IMR-90 (cell line): ENCODE measurements at regions not wholly inside any gene's neighbourhood (a gene's known extent, or its start where the extent isn't known, plus 50 kb on each side); places are given as distances from the start of the nearest gene placed in this dataset.

ENCODE experiments used
- ATAC-seq: fragments of 200-7000 bp; cut with Tn5 transposase; 2 replicates; pipeline ENCODE4 v1.9.1; 2020; ENCODE audit warnings: low read depth, mild to moderate bottlenecking, moderate library complexity
- BruUV-seq: library from RNA; stranded (reverse); fragments of 400-500 nt; replicated peaks from 2 replicates; lab custom pipeline; 2021; lab: Mats Ljungman, UMichigan
- CTCF ChIA-PET: fragments of 300-600 bp; formaldehyde crosslinking; extraction: SDS; loops from one replicate; lab custom pipeline; 2021; ENCODE audit warnings: antibody characterized with exemption; lab: Yijun Ruan, JAX
- POLR2A ChIA-PET: fragments of 300-600 bp; sonication (Branson Sonifier 250); formaldehyde crosslinking; loops from one replicate; lab custom pipeline; 2022; ENCODE audit warnings: antibody characterized with exemption; ENCODE audit not compliant: unreplicated experiment; lab: Charles Lee
- DNase-seq: peaks from one replicate; pipeline ENCODE4 v3.0.0; 2013
- H2AFZ ChIP-seq: replicated peaks from 2 replicates; pipeline ENCODE3; 2013; ENCODE audit warnings: low read length, mild to moderate bottlenecking; ENCODE audit not compliant: poor library complexity
- H2AK5ac ChIP-seq: 2 replicates; pipeline ENCODE4 v1.6.1; 2013; ENCODE audit warnings: low read depth, low read length, inconsistent platforms
- H2AK9ac ChIP-seq: replicated peaks from 2 replicates; pipeline ENCODE3; 2013; ENCODE audit warnings: mild to moderate bottlenecking, low read depth, low read length, moderate library complexity; ENCODE audit not compliant: poor library complexity
- H2BK120ac ChIP-seq: 2 replicates; pipeline ENCODE4 v1.6.1; 2013; ENCODE audit warnings: low read depth, low read length, inconsistent platforms
- H2BK15ac ChIP-seq: 3 replicates; pipeline ENCODE4 v1.6.1; 2013; ENCODE audit warnings: low read depth, low read length, inconsistent platforms
- H2BK20ac ChIP-seq: 2 replicates; pipeline ENCODE4 v1.6.1; 2013; ENCODE audit warnings: low read depth, mild to moderate bottlenecking, inconsistent platforms, low read length, moderate library complexity
- H2BK5ac ChIP-seq: 2 replicates; pipeline ENCODE4 v1.6.1; 2013; ENCODE audit warnings: mild to moderate bottlenecking, low read depth, low read length, inconsistent platforms; ENCODE audit not compliant: poor library complexity, severe bottlenecking
- H3K14ac ChIP-seq: replicated peaks from 2 replicates; pipeline ENCODE4 v1.6.1; 2013; ENCODE audit warnings: low read depth, low read length, inconsistent platforms
- H3K18ac ChIP-seq: 2 replicates; pipeline ENCODE4 v1.6.1; 2013; ENCODE audit warnings: low read depth, low read length, control low read depth
- H3K23ac ChIP-seq: 2 replicates; pipeline ENCODE4 v1.6.1; 2013; ENCODE audit warnings: low read depth, low read length, inconsistent platforms
- H3K27ac ChIP-seq: 2 replicates; pipeline ENCODE4 v1.5.1; 2013; ENCODE audit warnings: mild to moderate bottlenecking, control low read depth, low read length; ENCODE audit not compliant: insufficient read depth
- H3K27me3 ChIP-seq: 2 replicates; pipeline ENCODE4 v1.6.1; 2013; ENCODE audit warnings: low read length; ENCODE audit not compliant: control insufficient read depth, insufficient read depth
- H3K36me3 ChIP-seq: 2 replicates; pipeline ENCODE4 v1.6.1; 2013; ENCODE audit warnings: low read length, mixed read lengths; ENCODE audit not compliant: control insufficient read depth, insufficient read depth
- H3K4ac ChIP-seq: 2 replicates; pipeline ENCODE4 v1.6.1; 2013; ENCODE audit warnings: low read depth, low read length, inconsistent platforms
- H3K4me1 ChIP-seq: 2 replicates; pipeline ENCODE4 v1.6.1; 2013; ENCODE audit warnings: low read length, mixed read lengths; ENCODE audit not compliant: control insufficient read depth, insufficient read depth
- H3K4me2 ChIP-seq: 2 replicates; pipeline ENCODE4 v1.6.1; 2013; ENCODE audit warnings: low read depth, mild to moderate bottlenecking, control low read depth, low read length, moderate library complexity
- H3K4me3 ChIP-seq: 2 replicates; pipeline ENCODE4 v1.5.1; 2013; ENCODE audit warnings: low read depth, mild to moderate bottlenecking, control low read depth, low read length, moderate library complexity; ENCODE audit not compliant: insufficient read depth
- H3K56ac ChIP-seq: 2 replicates; pipeline ENCODE4 v1.6.1; 2013; ENCODE audit warnings: low read length, inconsistent platforms; ENCODE audit not compliant: insufficient read depth; ENCODE audit errors: extremely low read depth
- H3K79me1 ChIP-seq, 2 experiments: 2 replicates each; pipeline ENCODE4 v1.6.1; 2013; ENCODE audit warnings: low read length in 2 of 2, inconsistent platforms in 1 of 2, low read depth in 1 of 2
- H3K9ac ChIP-seq: 2 replicates; pipeline ENCODE4 v1.6.1; 2013; ENCODE audit warnings: low read depth, low read length, control low read depth
- H3K9me1 ChIP-seq: 2 replicates; pipeline ENCODE4 v1.6.1; 2013; ENCODE audit warnings: low read length, inconsistent platforms; ENCODE audit not compliant: insufficient read depth
- H3K9me3 ChIP-seq: 2 replicates; pipeline ENCODE4 v1.6.1; 2013; ENCODE audit warnings: low read length; ENCODE audit not compliant: control insufficient read depth, insufficient read depth
- H4K20me1 ChIP-seq: 2 replicates; pipeline ENCODE4 v1.6.1; 2013; ENCODE audit warnings: low read length, inconsistent platforms; ENCODE audit not compliant: insufficient read depth
- H4K5ac ChIP-seq: 2 replicates; pipeline ENCODE4 v1.6.1; 2013; ENCODE audit warnings: mild to moderate bottlenecking, low read depth, low read length, control low read depth
- H4K8ac ChIP-seq, 2 experiments: 2 replicates each; pipeline ENCODE4 v1.6.1; 2013; ENCODE audit warnings: low read depth in 2 of 2, low read length in 2 of 2, control low read depth in 1 of 2, inconsistent platforms in 1 of 2
- H4K91ac ChIP-seq: 2 replicates; pipeline ENCODE4 v1.6.1; 2013; ENCODE audit warnings: low read depth, low read length, inconsistent platforms; ENCODE audit not compliant: insufficient read depth
- CEBPB ChIP-seq: IDR thresholded peaks from 2 replicates; pipeline ENCODE4 v1.6.1; 2012; ENCODE audit warnings: low read depth, low read length, improper control_type of control experiment
- ELK1 ChIP-seq: fragments of 150-350 bp; IDR thresholded peaks from 2 replicates; pipeline ENCODE4 v1.6.1; 2016; ENCODE audit warnings: low read depth, mild to moderate bottlenecking, low read length, moderate library complexity, borderline replicate concordance
- MAFK ChIP-seq: IDR thresholded peaks from 2 replicates; pipeline ENCODE4 v1.6.1; 2012; ENCODE audit warnings: low read depth, low read length, improper control_type of control experiment
- MXI1 ChIP-seq: IDR thresholded peaks from 2 replicates; pipeline ENCODE4 v1.6.1; 2012; ENCODE audit warnings: low read depth, mild to moderate bottlenecking, low read length, moderate library complexity, borderline replicate concordance
- POLR2A ChIP-seq: IDR thresholded peaks from 2 replicates; pipeline ENCODE4 v1.6.1; 2012; ENCODE audit warnings: mild to moderate bottlenecking, low read depth, low read length
- RCOR1 ChIP-seq: IDR thresholded peaks from 2 replicates; pipeline ENCODE4 v1.6.1; 2012; ENCODE audit warnings: mild to moderate bottlenecking, low read length, improper control_type of control experiment; ENCODE audit not compliant: insufficient replicate concordance
- SMC3 ChIP-seq: fragments of 150-350 bp; IDR thresholded peaks from 2 replicates; pipeline ENCODE4 v1.6.1; 2016; ENCODE audit warnings: low read depth, mild to moderate bottlenecking, antibody characterized with exemption, low read length, moderate library complexity
- WGBS, 2 experiments: methylation state at CpG; one replicate each; pipeline versions ENCODE4 v1.1.5 to v1.1.7; 2013; ENCODE audit warnings: missing lambda C conversion rate in 2 of 2; ENCODE audit not compliant: insufficient read length in 1 of 2; ENCODE audit errors: extremely low coverage in 2 of 2; 5-methylcytosine and 5-hydroxymethylcytosine counted together
- dilution Hi-C: fragments of 300-500 bp; cut with HindIII; formaldehyde crosslinking; loops from one replicate; pipeline ENCODE4 v1.14.3; 2018; ENCODE audit warnings: low sequenced_read_pairs; ENCODE audit not compliant: unreplicated experiment
- in situ Hi-C: fragments of 300-500 bp; cut with MboI; formaldehyde crosslinking; loops from 3 replicates; pipeline ENCODE4 v1.14.3; 2019; ENCODE audit warnings: low sequenced_read_pairs, inconsistent platforms, mixed read lengths
- intact Hi-C: fragments of 100-400 bp; cut with micrococcal nuclease; formaldehyde crosslinking; loops from 2 replicates; pipeline ENCODE4 v1.10.0; 2022
- TF ChIP-seq, protein P1 (sequence below): conservative IDR thresholded peaks from 2 replicates; pipeline ENCODE4 v1.5.1; 2012; ENCODE audit warnings: mild to moderate bottlenecking, low read depth, low read length, improper control_type of control experiment

DNA sequence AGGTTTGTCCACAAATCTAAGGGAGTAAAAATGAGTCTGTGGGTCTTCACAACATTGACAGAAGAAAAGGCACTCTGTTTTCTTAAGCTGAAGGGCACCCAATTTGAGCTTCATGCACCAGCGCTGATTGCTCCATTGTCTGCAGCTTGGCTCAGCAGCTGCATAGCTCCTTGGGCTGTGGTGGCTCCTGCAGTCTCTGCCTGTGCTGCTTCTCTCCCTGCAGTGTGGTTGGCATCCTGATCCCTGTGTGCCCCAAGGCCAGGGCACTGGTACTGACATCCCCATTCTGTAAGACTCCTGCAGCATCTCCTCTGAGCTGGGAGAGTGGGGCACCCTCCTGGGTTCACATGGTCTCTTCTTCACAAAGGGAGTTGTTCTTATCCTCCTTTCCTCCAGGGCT, 83.2 kb upstream of the B3GAT2 start:
- Histone ChIP-seq H4K91ac (no peak overlapping the region), H3K23ac (no peak overlapping the region), H3K4me3 (no peak overlapping the region), H3K9ac (no peak overlapping the region), H2AK9ac (no peak overlapping the region), H2AFZ (no peak overlapping the region), H4K20me1 (no peaks in the 10 kb centered on the region), H3K36me3 (no peaks in the 10 kb centered on the region), H3K9me3 (no peaks in the 10 kb centered on the region), H2BK120ac (no peak overlapping the region), H3K4me1 (no peaks in the 10 kb centered on the region), H3K18ac (no peak overlapping the region), H3K27ac (no peak overlapping the region), H2BK20ac (no peak overlapping the region), H2AK5ac (no peak overlapping the region), H3K79me1 (no peaks in the 10 kb centered on the region), H2BK15ac (no peak overlapping the region), H3K4ac (no peak overlapping the region), H3K9me1 (no peaks in the 10 kb centered on the region), H3K56ac (no peak overlapping the region), H3K4me2 (no peak overlapping the region), H3K14ac (no peak overlapping the region), H3K27me3 (peaks cover 5% of the 10 kb centered on the region), H4K8ac (no peak overlapping the region), H2BK5ac (no peak overlapping the region), H4K5ac (no peak overlapping the region)
- POLR2A ChIA-PET: no interaction called here
- TF ChIP-seq, protein P1, sequence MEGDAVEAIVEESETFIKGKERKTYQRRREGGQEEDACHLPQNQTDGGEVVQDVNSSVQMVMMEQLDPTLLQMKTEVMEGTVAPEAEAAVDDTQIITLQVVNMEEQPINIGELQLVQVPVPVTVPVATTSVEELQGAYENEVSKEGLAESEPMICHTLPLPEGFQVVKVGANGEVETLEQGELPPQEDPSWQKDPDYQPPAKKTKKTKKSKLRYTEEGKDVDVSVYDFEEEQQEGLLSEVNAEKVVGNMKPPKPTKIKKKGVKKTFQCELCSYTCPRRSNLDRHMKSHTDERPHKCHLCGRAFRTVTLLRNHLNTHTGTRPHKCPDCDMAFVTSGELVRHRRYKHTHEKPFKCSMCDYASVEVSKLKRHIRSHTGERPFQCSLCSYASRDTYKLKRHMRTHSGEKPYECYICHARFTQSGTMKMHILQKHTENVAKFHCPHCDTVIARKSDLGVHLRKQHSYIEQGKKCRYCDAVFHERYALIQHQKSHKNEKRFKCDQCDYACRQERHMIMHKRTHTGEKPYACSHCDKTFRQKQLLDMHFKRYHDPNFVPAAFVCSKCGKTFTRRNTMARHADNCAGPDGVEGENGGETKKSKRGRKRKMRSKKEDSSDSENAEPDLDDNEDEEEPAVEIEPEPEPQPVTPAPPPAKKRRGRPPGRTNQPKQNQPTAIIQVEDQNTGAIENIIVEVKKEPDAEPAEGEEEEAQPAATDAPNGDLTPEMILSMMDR: no peak
- no peak for TF ChIP-seq CEBPB
- TF ChIP-seq POLR2A: no peak
- no peak for TF ChIP-seq MAFK
- no peak for TF ChIP-seq RCOR1
- no peak for TF ChIP-seq ELK1
- no peak for TF ChIP-seq MXI1
- no peak for TF ChIP-seq SMC3
- no TSS peak for BruUV-seq
- 100% methylated on average over 1 of the region's 1 CpG; no CpG with 5 or more reads in 1 of the 2 experiments for WGBS, 2 experiments
- dilution Hi-C loops: no loop called here
- CTCF ChIA-PET: no interaction called here
- in situ Hi-C loops: no loop called here
- DNase-seq (no peak), ATAC-seq (no peak)
- intact Hi-C loops: no loop called here
